ENCODE measurements at regions not wholly inside any gene's neighbourhood (a gene's known extent, or its start where the extent isn't known, plus 50 kb on each side); places are given as distances from the start of the nearest gene placed in this dataset.

GRCh38 chr1:194807530-194808220 lies 1621.3 kb upstream of the B3GALT2 start:
- Mint-ChIP-seq H3K36me3 (no peaks in the 10 kb centered on the region), H3K27me3 (peaks cover 0 to 2% of the 10 kb centered on the region in 2 donors), H3K27ac (no peak overlapping the region), H3K4me3 (no peak overlapping the region), H3K9me3 (peaks cover 0 to 4% (median 0%) of the 10 kb centered on the region in 5 donors), H3K4me1 (no peaks in the 10 kb centered on the region)
- Histone ChIP-seq H3K4me1 (ENCODE audit: insufficient read depth, low read length) (no peaks in the 10 kb centered on the region), H3K36me3 (ENCODE audit: insufficient read depth, low read length) (no peaks in the 10 kb centered on the region), H3K4me3 (ENCODE audit: low read length) (no peak overlapping the region), H3K27ac (ENCODE audit: low read depth, low read length) (no peak overlapping the region), H3K9me3 (ENCODE audit: low read length) (no peaks in the 10 kb centered on the region), H3K27me3 (ENCODE audit: insufficient read depth, low read length, poor library complexity, severe bottlenecking) (no peaks in the 10 kb centered on the region)
- CTCF ChIA-PET = no interaction called here
- no peak for DNase-seq
- POLR2A ChIA-PET = no interaction called here

DNA sequence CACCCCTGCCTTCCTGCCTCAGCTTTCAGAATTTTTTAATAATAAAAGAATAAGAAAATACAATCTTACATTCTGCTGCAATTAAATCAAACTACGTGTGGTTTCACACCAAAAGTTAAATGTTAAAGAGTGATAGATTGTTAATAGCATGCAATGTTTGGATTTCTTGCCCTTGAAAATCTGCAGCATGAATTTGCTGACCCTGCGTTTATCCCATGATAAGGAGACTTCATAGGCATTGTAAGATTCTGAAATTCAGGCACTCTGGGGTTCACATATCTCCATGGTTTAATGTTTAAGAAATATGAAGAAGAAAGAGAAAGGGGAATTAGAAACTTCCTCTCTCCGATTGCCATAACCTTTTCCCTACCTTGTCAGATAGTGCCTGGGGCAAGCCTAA lies 1616.2 kb upstream of the B3GALT2 start:
- Mint-ChIP-seq H3K36me3 (no peaks in the 10 kb centered on the region), H3K4me3 (no peak overlapping the region), H3K4me1 (no peaks in the 10 kb centered on the region), H3K27ac (no peak overlapping the region), H3K9me3 (no peaks in the 10 kb centered on the region), H3K27me3 (peaks cover 0 to 2% of the 10 kb centered on the region in 2 donors)
- Histone ChIP-seq H3K9me3 (ENCODE audit: low read length) (no peaks in the 10 kb centered on the region), H3K36me3 (ENCODE audit: insufficient read depth, low read length) (no peaks in the 10 kb centered on the region), H3K27ac (ENCODE audit: low read depth, low read length) (no peak overlapping the region), H3K4me3 (ENCODE audit: low read length) (no peak overlapping the region), H3K27me3 (ENCODE audit: insufficient read depth, low read length, poor library complexity, severe bottlenecking) (no peaks in the 10 kb centered on the region), H3K4me1 (ENCODE audit: insufficient read depth, low read length) (no peaks in the 10 kb centered on the region)
- no peak for DNase-seq
- ChIA-PET POLR2A (no interaction called here), CTCF (no interaction called here)

- ChIA-PET POLR2A (no interaction called here), CTCF (no interaction called here)
- no peaks in the 10 kb centered on the region for H3K4me1 Mint-ChIP-seq
- no peaks in the 10 kb centered on the region for H3K36me3 Mint-ChIP-seq
- peaks cover 0 to 3% of the 10 kb centered on the region in 2 donors for H3K27me3 Mint-ChIP-seq
- peaks cover 0 to 6% (median 0%) of the 10 kb centered on the region in 5 donors for H3K9me3 Mint-ChIP-seq
- no peak for DNase-seq
- Histone ChIP-seq H3K9me3 (ENCODE audit: low read length) (no peaks in the 10 kb centered on the region), H3K27ac (ENCODE audit: low read depth, low read length) (no peak overlapping the region), H3K4me1 (ENCODE audit: insufficient read depth, low read length) (no peaks in the 10 kb centered on the region), H3K36me3 (ENCODE audit: insufficient read depth, low read length) (no peaks in the 10 kb centered on the region), H3K4me3 (ENCODE audit: low read length) (no peak overlapping the region), H3K27me3 (ENCODE audit: insufficient read depth, low read length, poor library complexity, severe bottlenecking) (no peaks in the 10 kb centered on the region)
- H3K4me3 Mint-ChIP-seq = no peak overlapping the region
- no peak overlapping the region for H3K27ac Mint-ChIP-seq
Observed at GRCh38 chr1:194795917-194796593, 1609.6 kb upstream of the B3GALT2 start.

DNA sequence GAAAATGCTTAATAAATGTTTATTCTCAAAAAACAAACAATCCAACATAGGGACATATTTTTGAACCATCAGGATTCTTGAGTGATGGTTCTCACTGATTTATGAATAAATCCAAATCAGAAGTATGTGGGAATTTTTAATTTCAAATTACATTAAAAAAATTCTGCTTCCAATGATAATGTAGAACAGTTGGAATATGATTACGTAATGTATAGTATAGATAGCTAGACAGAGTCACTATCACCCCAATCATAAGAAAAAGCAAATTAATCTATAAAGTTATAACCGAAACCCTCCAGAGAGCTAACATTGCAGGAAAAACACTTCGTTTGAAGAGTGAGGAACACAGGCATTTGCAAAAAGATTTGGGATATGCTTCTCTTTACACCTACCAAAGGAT lies 1600.6 kb upstream of the B3GALT2 start:
- H3K9me3 Mint-ChIP-seq = peaks cover 0 to 3% (median 0%) of the 10 kb centered on the region in 5 donors
- H3K36me3 ChIP-seq (ENCODE audit: insufficient read depth, low read length) = no peaks in the 10 kb centered on the region
- no peak overlapping the region for H3K4me3 ChIP-seq (ENCODE audit: low read length)
- no peaks in the 10 kb centered on the region for H3K27me3 ChIP-seq (ENCODE audit: insufficient read depth, low read length, poor library complexity, severe bottlenecking)
- H3K4me1 Mint-ChIP-seq = no peaks in the 10 kb centered on the region
- POLR2A ChIA-PET = no interaction called here
- CTCF ChIA-PET = no interaction called here
- no peaks in the 10 kb centered on the region for H3K4me1 ChIP-seq (ENCODE audit: insufficient read depth, low read length)
- no peaks in the 10 kb centered on the region for H3K27me3 Mint-ChIP-seq
- no peak overlapping the region for H3K27ac Mint-ChIP-seq
- no peak for DNase-seq
- H3K27ac ChIP-seq (ENCODE audit: low read depth, low read length) = no peak overlapping the region
- peaks cover 3% of the 10 kb centered on the region for H3K9me3 ChIP-seq (ENCODE audit: low read length)
- H3K4me3 Mint-ChIP-seq = no peak overlapping the region
- no peaks in the 10 kb centered on the region for H3K36me3 Mint-ChIP-seq

GRCh38 chr1:194786027-194786426 lies 1599.6 kb upstream of the B3GALT2 start:
- no peak for DNase-seq
- no peaks in the 10 kb centered on the region for H3K4me1 ChIP-seq (ENCODE audit: insufficient read depth, low read length)
- no peaks in the 10 kb centered on the region for H3K4me1 Mint-ChIP-seq
- CTCF ChIA-PET = no interaction called here
- H3K27me3 Mint-ChIP-seq = no peaks in the 10 kb centered on the region
- POLR2A ChIA-PET = no interaction called here
- H3K9me3 Mint-ChIP-seq = peaks cover 0 to 3% (median 0%) of the 10 kb centered on the region in 5 donors
- H3K27ac Mint-ChIP-seq = no peak overlapping the region
- no peaks in the 10 kb centered on the region for H3K36me3 Mint-ChIP-seq
- no peak overlapping the region for H3K27ac ChIP-seq (ENCODE audit: low read depth, low read length)
- no peak overlapping the region for H3K4me3 ChIP-seq (ENCODE audit: low read length)
- H3K36me3 ChIP-seq (ENCODE audit: insufficient read depth, low read length) = no peaks in the 10 kb centered on the region
- no peak overlapping the region for H3K4me3 Mint-ChIP-seq
- peaks cover 3% of the 10 kb centered on the region for H3K9me3 ChIP-seq (ENCODE audit: low read length)
- no peaks in the 10 kb centered on the region for H3K27me3 ChIP-seq (ENCODE audit: insufficient read depth, low read length, poor library complexity, severe bottlenecking)

- H3K9me3 Mint-ChIP-seq = peaks cover 0 to 4% (median 0%) of the 10 kb centered on the region in 5 donors
- H3K27ac Mint-ChIP-seq = no peak overlapping the region
- H3K4me1 ChIP-seq (ENCODE audit: insufficient read depth, low read length) = no peaks in the 10 kb centered on the region
- no peaks in the 10 kb centered on the region for H3K36me3 Mint-ChIP-seq
- DNase-seq = no peak
- H3K4me1 Mint-ChIP-seq = no peaks in the 10 kb centered on the region
- H3K36me3 ChIP-seq (ENCODE audit: insufficient read depth, low read length) = no peaks in the 10 kb centered on the region
- H3K9me3 ChIP-seq (ENCODE audit: low read length) = no peaks in the 10 kb centered on the region
- no peaks in the 10 kb centered on the region for H3K27me3 Mint-ChIP-seq
- no peaks in the 10 kb centered on the region for H3K27me3 ChIP-seq (ENCODE audit: insufficient read depth, low read length, poor library complexity, severe bottlenecking)
- H3K4me3 Mint-ChIP-seq = no peak overlapping the region
- ChIA-PET CTCF (no interaction called here), POLR2A (no interaction called here)
- H3K27ac ChIP-seq (ENCODE audit: low read depth, low read length) = no peak overlapping the region
- H3K4me3 ChIP-seq (ENCODE audit: low read length) = no peak overlapping the region
Observed at GRCh38 chr1:194776657-194777056, 1590.2 kb upstream of the B3GALT2 start.

DNA sequence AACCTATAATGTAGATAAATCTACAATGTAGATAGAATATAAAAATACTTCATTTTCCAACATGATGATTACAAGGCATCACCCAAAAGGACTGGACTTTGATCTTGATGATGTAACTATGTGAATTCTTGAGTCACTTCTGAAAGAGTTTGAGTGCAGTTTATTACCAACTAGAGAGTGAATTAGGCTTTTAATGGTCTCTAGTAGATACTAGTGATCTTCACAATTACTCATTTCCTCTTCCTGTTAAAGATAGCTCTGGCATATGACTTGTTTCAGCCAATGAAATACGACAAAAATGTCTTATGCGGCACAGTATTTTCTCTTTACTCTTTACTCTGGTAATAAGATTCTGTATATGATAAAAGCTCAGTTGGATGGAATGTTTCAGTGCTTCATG lies 1588.1 kb upstream of the B3GALT2 start:
- Histone ChIP-seq H3K27ac (ENCODE audit: low read depth, low read length) (no peak overlapping the region), H3K9me3 (ENCODE audit: low read length) (no peaks in the 10 kb centered on the region), H3K36me3 (ENCODE audit: insufficient read depth, low read length) (no peaks in the 10 kb centered on the region), H3K4me3 (ENCODE audit: low read length) (no peak overlapping the region), H3K27me3 (ENCODE audit: insufficient read depth, low read length, poor library complexity, severe bottlenecking) (no peaks in the 10 kb centered on the region), H3K4me1 (ENCODE audit: insufficient read depth, low read length) (no peaks in the 10 kb centered on the region)
- POLR2A ChIA-PET = no interaction called here
- CTCF ChIA-PET = no interaction called here
- H3K4me1 Mint-ChIP-seq = no peaks in the 10 kb centered on the region
- H3K27ac Mint-ChIP-seq = no peak overlapping the region
- H3K9me3 Mint-ChIP-seq = peaks cover 0 to 4% (median 0%) of the 10 kb centered on the region in 5 donors
- H3K36me3 Mint-ChIP-seq = no peaks in the 10 kb centered on the region
- DNase-seq = no peak
- H3K4me3 Mint-ChIP-seq = no peak overlapping the region
- H3K27me3 Mint-ChIP-seq = no peaks in the 10 kb centered on the region

DNA sequence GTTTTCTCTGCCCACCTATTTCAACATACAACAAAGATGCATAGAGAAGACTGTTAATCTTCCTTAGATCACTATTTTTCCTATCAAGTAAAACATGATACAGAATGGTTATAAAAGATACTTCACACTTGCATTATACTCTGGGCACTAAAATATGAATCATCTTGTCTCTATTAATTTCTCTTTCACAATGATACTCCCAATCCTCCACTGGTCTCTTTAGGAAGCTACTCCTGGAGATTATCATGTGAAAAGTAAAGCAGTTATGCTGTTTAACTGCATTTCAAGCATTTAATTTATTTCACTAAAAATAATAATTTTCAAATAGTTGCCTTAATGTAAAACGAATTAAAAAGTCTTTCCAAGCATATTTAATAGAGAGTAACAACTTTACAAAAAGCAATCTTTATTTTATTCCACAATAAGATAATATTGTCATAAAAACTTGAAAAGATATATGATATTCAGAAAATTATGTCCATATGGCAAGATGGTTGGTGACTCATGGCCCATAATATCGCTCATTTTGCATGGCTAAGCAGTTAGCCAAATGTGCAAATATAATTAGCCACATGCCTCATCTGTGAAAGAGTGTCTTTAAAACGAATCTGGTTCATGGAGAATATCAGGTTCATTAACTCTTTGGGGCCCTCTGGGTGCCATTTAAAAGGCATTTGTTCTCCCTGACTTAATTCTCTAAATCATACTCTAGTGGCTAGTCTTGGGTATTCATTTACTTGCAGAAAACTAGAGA lies 1569.0 kb upstream of the B3GALT2 start:
- Mint-ChIP-seq H3K27ac (no peak overlapping the region), H3K9me3 (peaks cover 0 to 9% (median 0%) of the 10 kb centered on the region in 5 donors), H3K4me1 (no peaks in the 10 kb centered on the region), H3K27me3 (no peaks in the 10 kb centered on the region), H3K4me3 (no peak overlapping the region), H3K36me3 (no peaks in the 10 kb centered on the region)
- ChIA-PET POLR2A (no interaction called here), CTCF (no interaction called here)
- Histone ChIP-seq H3K36me3 (ENCODE audit: insufficient read depth, low read length) (no peaks in the 10 kb centered on the region), H3K4me3 (ENCODE audit: low read length) (no peak overlapping the region), H3K4me1 (ENCODE audit: insufficient read depth, low read length) (no peaks in the 10 kb centered on the region), H3K9me3 (ENCODE audit: low read length) (no peaks in the 10 kb centered on the region), H3K27me3 (ENCODE audit: insufficient read depth, low read length, poor library complexity, severe bottlenecking) (no peaks in the 10 kb centered on the region), H3K27ac (ENCODE audit: low read depth, low read length) (no peak overlapping the region)
- DNase-seq = no peak
